ENCODE measurements at regions not wholly inside any gene's neighbourhood (a gene's known extent, or its start where the extent isn't known, plus 50 kb on each side); places are given as distances from the start of the nearest gene placed in this dataset.

- Histone ChIP-seq H3K36me3 (ENCODE audit: control insufficient read depth in 1 of 2, insufficient read depth in 2 of 2, low read length in 2 of 2) (no peaks in the 10 kb centered on the region), H3K4me3 (ENCODE audit: low read depth in 1 of 2, low read length in 2 of 2) (no peak overlapping the region), H3K4me1 (ENCODE audit: control insufficient read depth in 1 of 2, insufficient read depth in 2 of 2, low read length in 2 of 2) (no peaks in the 10 kb centered on the region), H3K27ac (ENCODE audit: low read depth, low read length) (no peak overlapping the region), H3K9ac (ENCODE audit: low read depth in 1 of 2, low read length in 2 of 2) (no peak overlapping the region), H3K27me3 (ENCODE audit: control insufficient read depth in 1 of 2, insufficient read depth in 2 of 2, low read length in 2 of 2) (no peaks in the 10 kb centered on the region), H3K9me3 (ENCODE audit: control insufficient read depth in 1 of 2, low read length in 2 of 2) (no peaks in the 10 kb centered on the region)
These were observed 318.5 kb upstream of the SEMA3A start for GRCh38 chr7:84513061-84513460.

DNA sequence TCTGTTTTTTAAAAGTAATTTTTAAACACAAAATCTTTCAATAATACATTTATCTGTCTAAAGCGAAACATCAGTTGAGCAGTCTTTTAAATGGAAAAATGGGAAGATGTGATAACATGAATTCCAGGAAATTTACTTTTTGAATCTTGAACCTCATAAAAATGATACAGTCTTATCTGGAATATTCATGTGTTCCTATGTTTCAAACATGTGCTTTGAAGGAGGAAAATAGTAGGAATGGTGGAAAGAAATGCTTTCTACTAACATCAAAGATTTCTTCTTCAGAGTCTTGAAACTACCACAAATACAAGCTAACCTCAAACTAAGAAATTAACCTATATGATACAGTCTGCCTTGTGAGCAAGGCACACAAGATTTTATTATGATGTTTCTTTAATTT lies 317.5 kb upstream of the SEMA3A start:
- no peak overlapping the region for H3K27ac ChIP-seq (ENCODE audit: low read depth, low read length)
- H3K27me3 ChIP-seq (ENCODE audit: control insufficient read depth in 1 of 2, insufficient read depth in 2 of 2, low read length in 2 of 2), result no peaks in the 10 kb centered on the region
- no peaks in the 10 kb centered on the region for H3K4me1 ChIP-seq (ENCODE audit: control insufficient read depth in 1 of 2, insufficient read depth in 2 of 2, low read length in 2 of 2)
- H3K36me3 ChIP-seq (ENCODE audit: control insufficient read depth in 1 of 2, insufficient read depth in 2 of 2, low read length in 2 of 2), result no peaks in the 10 kb centered on the region
- H3K9ac ChIP-seq (ENCODE audit: low read depth in 1 of 2, low read length in 2 of 2), result no peak overlapping the region
- H3K4me3 ChIP-seq (ENCODE audit: low read depth in 1 of 2, low read length in 2 of 2), result no peak overlapping the region
- H3K9me3 ChIP-seq (ENCODE audit: control insufficient read depth in 1 of 2, low read length in 2 of 2), result no peaks in the 10 kb centered on the region

DNA sequence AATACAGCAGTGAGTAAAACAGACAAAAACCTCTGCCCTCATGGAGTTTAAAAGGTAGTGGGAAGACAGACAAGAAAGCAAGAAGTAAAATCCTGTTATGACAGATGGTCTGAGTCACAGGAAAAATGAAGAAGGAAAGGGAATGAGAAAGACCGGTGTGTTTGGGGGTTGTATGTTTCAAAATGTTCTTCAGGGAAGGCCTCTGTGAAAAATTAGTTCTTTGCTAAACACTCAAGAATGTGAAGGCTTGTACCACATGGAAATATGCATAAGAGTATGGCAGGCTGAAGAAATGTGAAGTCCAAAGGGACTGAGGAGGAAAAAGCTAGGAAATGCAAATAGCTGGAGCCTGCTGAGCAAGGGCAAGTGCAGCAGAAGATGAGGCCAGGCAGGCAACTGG lies 315.9 kb upstream of the SEMA3A start:
- no peak overlapping the region for H3K9ac ChIP-seq (ENCODE audit: low read depth in 1 of 2, low read length in 2 of 2)
- H3K4me1 ChIP-seq (ENCODE audit: control insufficient read depth in 1 of 2, insufficient read depth in 2 of 2, low read length in 2 of 2), result no peaks in the 10 kb centered on the region
- H3K4me3 ChIP-seq (ENCODE audit: low read depth in 1 of 2, low read length in 2 of 2), result no peak overlapping the region
- no peaks in the 10 kb centered on the region for H3K27me3 ChIP-seq (ENCODE audit: control insufficient read depth in 1 of 2, insufficient read depth in 2 of 2, low read length in 2 of 2)
- no peak overlapping the region for H3K27ac ChIP-seq (ENCODE audit: low read depth, low read length)
- no peaks in the 10 kb centered on the region for H3K36me3 ChIP-seq (ENCODE audit: control insufficient read depth in 1 of 2, insufficient read depth in 2 of 2, low read length in 2 of 2)
- H3K9me3 ChIP-seq (ENCODE audit: control insufficient read depth in 1 of 2, low read length in 2 of 2), result no peaks in the 10 kb centered on the region

- Histone ChIP-seq H3K4me1 (ENCODE audit: control insufficient read depth in 1 of 2, insufficient read depth in 2 of 2, low read length in 2 of 2) (no peaks in the 10 kb centered on the region), H3K4me3 (ENCODE audit: low read depth in 1 of 2, low read length in 2 of 2) (no peak overlapping the region), H3K9me3 (ENCODE audit: control insufficient read depth in 1 of 2, low read length in 2 of 2) (no peaks in the 10 kb centered on the region), H3K27ac (ENCODE audit: low read depth, low read length) (no peak overlapping the region), H3K36me3 (ENCODE audit: control insufficient read depth in 1 of 2, insufficient read depth in 2 of 2, low read length in 2 of 2) (no peaks in the 10 kb centered on the region), H3K27me3 (ENCODE audit: control insufficient read depth in 1 of 2, insufficient read depth in 2 of 2, low read length in 2 of 2) (no peaks in the 10 kb centered on the region), H3K9ac (ENCODE audit: low read depth in 1 of 2, low read length in 2 of 2) (no peak overlapping the region)
These were observed 314.9 kb upstream of the SEMA3A start for GRCh38 chr7:84509522-84509921.

DNA sequence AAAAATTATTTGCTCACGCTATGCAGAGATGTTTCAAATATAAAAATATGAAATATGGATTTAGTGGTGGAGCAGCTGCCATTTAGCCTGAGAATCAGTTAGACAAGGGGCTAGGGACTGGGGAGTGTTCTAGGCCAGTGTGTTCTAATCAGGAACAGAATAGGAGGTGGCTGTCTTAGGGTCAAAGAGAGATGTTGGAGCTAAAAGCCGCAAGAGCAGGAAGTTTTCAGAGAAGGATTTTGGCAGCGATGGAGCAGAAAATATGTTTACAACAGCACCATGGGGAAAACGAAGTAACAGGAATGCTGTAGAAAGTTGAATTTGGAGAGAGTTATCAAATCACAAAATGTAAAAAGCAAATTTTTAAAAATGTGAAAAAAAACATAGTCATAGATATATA lies 314.0 kb upstream of the SEMA3A start:
- Histone ChIP-seq H3K27me3 (ENCODE audit: control insufficient read depth in 1 of 2, insufficient read depth in 2 of 2, low read length in 2 of 2) (no peaks in the 10 kb centered on the region), H3K9me3 (ENCODE audit: control insufficient read depth in 1 of 2, low read length in 2 of 2) (no peaks in the 10 kb centered on the region), H3K27ac (ENCODE audit: low read depth, low read length) (no peak overlapping the region), H3K36me3 (ENCODE audit: control insufficient read depth in 1 of 2, insufficient read depth in 2 of 2, low read length in 2 of 2) (no peaks in the 10 kb centered on the region), H3K4me3 (ENCODE audit: low read depth in 1 of 2, low read length in 2 of 2) (no peak overlapping the region), H3K4me1 (ENCODE audit: control insufficient read depth in 1 of 2, insufficient read depth in 2 of 2, low read length in 2 of 2) (no peaks in the 10 kb centered on the region), H3K9ac (ENCODE audit: low read depth in 1 of 2, low read length in 2 of 2) (no peak overlapping the region)

DNA sequence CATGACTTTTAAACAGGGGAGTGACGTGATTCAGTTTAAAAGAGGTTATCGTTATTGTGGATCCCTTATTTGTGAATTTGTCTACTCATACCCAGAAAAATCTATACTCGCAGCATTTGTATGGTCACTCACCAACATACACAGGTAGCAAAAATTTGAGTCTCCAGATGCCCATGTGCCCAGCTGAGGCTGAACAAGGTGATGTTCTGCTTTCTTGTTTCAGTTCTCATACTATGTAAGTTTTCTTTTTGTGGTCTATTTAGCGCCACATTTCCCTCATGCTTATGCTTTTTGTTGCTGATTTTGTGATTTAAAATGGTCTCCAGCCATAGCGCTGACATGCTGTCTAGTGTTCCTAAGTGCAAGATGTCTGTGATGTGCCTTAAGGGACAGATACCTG lies 312.9 kb upstream of the SEMA3A start:
- H3K9ac ChIP-seq (ENCODE audit: low read depth in 1 of 2, low read length in 2 of 2), result no peak overlapping the region
- H3K4me1 ChIP-seq (ENCODE audit: control insufficient read depth in 1 of 2, insufficient read depth in 2 of 2, low read length in 2 of 2), result no peaks in the 10 kb centered on the region
- H3K9me3 ChIP-seq (ENCODE audit: control insufficient read depth in 1 of 2, low read length in 2 of 2), result no peaks in the 10 kb centered on the region
- H3K27ac ChIP-seq (ENCODE audit: low read depth, low read length), result no peak overlapping the region
- H3K36me3 ChIP-seq (ENCODE audit: control insufficient read depth in 1 of 2, insufficient read depth in 2 of 2, low read length in 2 of 2), result no peaks in the 10 kb centered on the region
- no peaks in the 10 kb centered on the region for H3K27me3 ChIP-seq (ENCODE audit: control insufficient read depth in 1 of 2, insufficient read depth in 2 of 2, low read length in 2 of 2)
- no peak overlapping the region for H3K4me3 ChIP-seq (ENCODE audit: low read depth in 1 of 2, low read length in 2 of 2)

- Histone ChIP-seq H3K27ac (ENCODE audit: low read depth, low read length) (no peak overlapping the region), H3K4me3 (ENCODE audit: low read depth in 1 of 2, low read length in 2 of 2) (no peak overlapping the region), H3K9ac (ENCODE audit: low read depth in 1 of 2, low read length in 2 of 2) (no peak overlapping the region), H3K27me3 (ENCODE audit: control insufficient read depth in 1 of 2, insufficient read depth in 2 of 2, low read length in 2 of 2) (no peaks in the 10 kb centered on the region), H3K36me3 (ENCODE audit: control insufficient read depth in 1 of 2, insufficient read depth in 2 of 2, low read length in 2 of 2) (no peaks in the 10 kb centered on the region), H3K4me1 (ENCODE audit: control insufficient read depth in 1 of 2, insufficient read depth in 2 of 2, low read length in 2 of 2) (no peaks in the 10 kb centered on the region), H3K9me3 (ENCODE audit: control insufficient read depth in 1 of 2, low read length in 2 of 2) (no peaks in the 10 kb centered on the region)
These were observed 311.6 kb upstream of the SEMA3A start for GRCh38 chr7:84506151-84506550.

DNA sequence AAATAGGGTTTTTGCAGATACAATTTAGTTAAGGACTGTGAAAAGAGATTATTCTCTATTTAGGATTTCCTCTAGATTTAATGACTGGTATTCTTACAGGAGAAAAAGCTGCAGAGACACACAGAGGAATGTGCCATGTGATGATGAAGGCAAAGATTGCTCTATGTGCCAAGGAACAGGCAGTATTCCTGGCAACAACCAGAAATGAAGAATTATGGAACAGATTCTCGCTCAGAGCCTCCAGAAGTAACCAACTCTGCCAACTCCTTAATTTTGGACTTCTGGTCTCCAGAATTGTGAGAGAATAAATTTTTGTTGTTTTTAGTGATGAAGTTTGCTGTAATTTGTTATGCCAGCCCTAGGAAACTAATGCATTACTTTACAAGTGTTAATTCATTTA lies 307.6 kb upstream of the SEMA3A start:
- H3K9ac ChIP-seq (ENCODE audit: low read depth in 1 of 2, low read length in 2 of 2), result no peak overlapping the region
- H3K4me1 ChIP-seq (ENCODE audit: control insufficient read depth in 1 of 2, insufficient read depth in 2 of 2, low read length in 2 of 2), result no peaks in the 10 kb centered on the region
- no peak overlapping the region for H3K27ac ChIP-seq (ENCODE audit: low read depth, low read length)
- H3K4me3 ChIP-seq (ENCODE audit: low read depth in 1 of 2, low read length in 2 of 2), result no peak overlapping the region
- H3K27me3 ChIP-seq (ENCODE audit: control insufficient read depth in 1 of 2, insufficient read depth in 2 of 2, low read length in 2 of 2), result no peaks in the 10 kb centered on the region
- H3K9me3 ChIP-seq (ENCODE audit: control insufficient read depth in 1 of 2, low read length in 2 of 2), result no peaks in the 10 kb centered on the region
- no peaks in the 10 kb centered on the region for H3K36me3 ChIP-seq (ENCODE audit: control insufficient read depth in 1 of 2, insufficient read depth in 2 of 2, low read length in 2 of 2)

DNA sequence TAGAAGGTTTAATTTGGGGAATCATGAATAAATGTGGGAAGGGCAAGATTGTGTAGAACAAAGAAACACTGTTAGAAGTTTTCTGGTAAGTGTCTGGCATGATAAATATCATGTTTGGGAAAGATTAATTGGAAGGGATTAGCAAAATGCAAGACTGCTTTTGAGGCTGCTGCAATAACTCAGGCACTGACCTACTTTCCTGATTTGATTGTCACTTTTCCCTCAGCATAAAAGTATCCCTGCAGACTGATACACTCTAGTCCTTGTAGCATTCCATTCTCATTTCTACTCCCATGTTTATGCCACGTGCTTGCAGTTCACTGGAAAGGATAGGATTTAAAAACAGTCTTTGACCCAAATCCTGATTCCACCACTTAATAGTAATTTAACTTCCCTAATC lies 303.3 kb upstream of the SEMA3A start:
- no peaks in the 10 kb centered on the region for H3K36me3 ChIP-seq (ENCODE audit: control insufficient read depth in 1 of 2, insufficient read depth in 2 of 2, low read length in 2 of 2)
- H3K27ac ChIP-seq (ENCODE audit: low read depth, low read length), result no peak overlapping the region
- H3K4me3 ChIP-seq (ENCODE audit: low read depth in 1 of 2, low read length in 2 of 2), result no peak overlapping the region
- H3K27me3 ChIP-seq (ENCODE audit: control insufficient read depth in 1 of 2, insufficient read depth in 2 of 2, low read length in 2 of 2), result no peaks in the 10 kb centered on the region
- no peaks in the 10 kb centered on the region for H3K9me3 ChIP-seq (ENCODE audit: control insufficient read depth in 1 of 2, low read length in 2 of 2)
- H3K9ac ChIP-seq (ENCODE audit: low read depth in 1 of 2, low read length in 2 of 2), result no peak overlapping the region
- H3K4me1 ChIP-seq (ENCODE audit: control insufficient read depth in 1 of 2, insufficient read depth in 2 of 2, low read length in 2 of 2), result no peaks in the 10 kb centered on the region

DNA sequence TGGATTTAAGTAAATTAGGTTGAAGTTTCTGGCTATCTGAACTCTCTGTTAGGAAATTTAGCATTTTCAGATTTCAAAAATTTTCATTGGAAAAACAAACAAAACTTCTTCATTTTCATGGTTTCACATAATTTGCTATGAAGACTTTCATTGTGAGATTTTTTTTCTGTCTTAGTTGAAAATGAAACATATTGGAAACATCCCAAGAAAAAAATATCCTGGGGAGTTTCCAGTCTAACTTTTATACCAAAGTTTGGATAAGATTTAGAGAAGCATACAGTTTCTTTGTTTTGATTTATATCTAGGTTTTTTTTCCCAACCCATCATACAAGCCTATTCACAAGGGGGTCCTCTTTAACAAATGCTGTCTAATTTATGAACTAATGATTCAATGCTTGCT lies 300.5 kb upstream of the SEMA3A start:
- no peaks in the 10 kb centered on the region for H3K4me1 ChIP-seq (ENCODE audit: control insufficient read depth in 1 of 2, insufficient read depth in 2 of 2, low read length in 2 of 2)
- H3K4me3 ChIP-seq (ENCODE audit: low read depth in 1 of 2, low read length in 2 of 2), result no peak overlapping the region
- H3K36me3 ChIP-seq (ENCODE audit: control insufficient read depth in 1 of 2, insufficient read depth in 2 of 2, low read length in 2 of 2), result no peaks in the 10 kb centered on the region
- no peaks in the 10 kb centered on the region for H3K27me3 ChIP-seq (ENCODE audit: control insufficient read depth in 1 of 2, insufficient read depth in 2 of 2, low read length in 2 of 2)
- no peaks in the 10 kb centered on the region for H3K9me3 ChIP-seq (ENCODE audit: control insufficient read depth in 1 of 2, low read length in 2 of 2)
- no peak overlapping the region for H3K9ac ChIP-seq (ENCODE audit: low read depth in 1 of 2, low read length in 2 of 2)
- no peak overlapping the region for H3K27ac ChIP-seq (ENCODE audit: low read depth, low read length)

Data from duodenal mucosa (tissue), 2 donors.